HUES6 (cell line): ENCODE measurements at regions not wholly inside any gene's neighbourhood (a gene's known extent, or its start where the extent isn't known, plus 50 kb on each side); places are given as distances from the start of the nearest gene placed in this dataset.

Experiments
- H3K27ac ChIP-seq: 2 replicates; pipeline ENCODE4 v1.7.0; 2013; ENCODE audit warnings: low read depth, mild to moderate bottlenecking, low read length, inconsistent platforms
- H3K27me3 ChIP-seq: 2 replicates; pipeline ENCODE4 v1.6.1; 2013; ENCODE audit warnings: low read length; ENCODE audit not compliant: control insufficient read depth, insufficient read depth
- H3K36me3 ChIP-seq: 2 replicates; pipeline ENCODE4 v1.6.1; 2013; ENCODE audit warnings: low read length; ENCODE audit not compliant: control insufficient read depth, insufficient read depth
- H3K4me1 ChIP-seq: 2 replicates; pipeline ENCODE4 v1.6.1; 2013; ENCODE audit warnings: low read length; ENCODE audit not compliant: control insufficient read depth, insufficient read depth
- H3K4me3 ChIP-seq: 2 replicates; pipeline ENCODE4 v1.5.1; 2013; ENCODE audit warnings: low read depth, low read length
- H3K9ac ChIP-seq: one replicate; pipeline ENCODE4 v1.6.1; 2013; ENCODE audit warnings: mild to moderate bottlenecking, low read length
- H3K9me3 ChIP-seq: 2 replicates; pipeline ENCODE4 v1.6.1; 2013; ENCODE audit warnings: low read depth, low read length; ENCODE audit not compliant: control insufficient read depth, insufficient read depth

DNA sequence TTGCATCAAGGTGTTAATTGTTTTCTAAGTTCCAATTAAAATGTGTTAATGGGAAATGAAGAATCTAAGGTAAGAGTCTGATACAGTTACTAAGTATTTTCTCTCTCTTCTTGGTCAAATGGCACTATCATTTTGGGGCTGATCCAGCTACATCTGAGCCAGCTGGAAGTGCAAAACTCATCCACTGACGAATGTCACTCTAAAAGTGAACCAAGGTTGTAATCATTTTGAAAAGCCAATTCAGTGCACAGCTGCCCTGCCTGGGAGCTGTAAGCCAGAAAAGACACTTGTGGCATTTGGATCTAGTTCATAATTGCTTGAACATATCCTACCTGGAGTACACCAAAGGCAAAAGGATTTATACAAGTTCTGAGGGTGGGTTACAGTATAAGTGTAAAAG, 1011.3 kb downstream of the AACS start:
- H3K27ac ChIP-seq, result no peak overlapping the region
- H3K4me3 ChIP-seq, result no peak overlapping the region
- no peaks in the 10 kb centered on the region for H3K4me1 ChIP-seq
- peaks cover 14% of the 10 kb centered on the region for H3K9me3 ChIP-seq
- no peak overlapping the region for H3K9ac ChIP-seq
- H3K36me3 ChIP-seq, result no peaks in the 10 kb centered on the region
- H3K27me3 ChIP-seq, result no peaks in the 10 kb centered on the region

DNA sequence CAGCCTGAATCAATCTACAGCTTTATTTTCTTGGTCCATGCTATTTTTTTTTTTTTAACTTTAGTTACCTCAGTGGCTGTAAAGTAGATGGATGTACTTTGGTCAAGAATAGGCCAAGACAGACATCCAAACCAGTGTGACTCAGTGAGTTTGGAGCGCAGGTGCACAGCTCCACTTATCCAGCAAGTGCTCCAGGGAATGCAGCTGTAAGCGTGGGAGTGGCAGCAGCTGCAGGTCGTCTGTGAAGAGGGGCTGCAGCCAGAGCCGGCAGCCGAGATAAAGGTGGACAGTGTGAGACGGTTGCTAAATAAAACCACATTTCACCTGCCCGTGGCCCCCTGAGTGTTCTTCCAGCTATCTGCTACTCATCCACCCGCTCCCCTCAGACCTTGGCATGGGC, 1018.7 kb downstream of the AACS start:
- H3K27me3 ChIP-seq, result no peaks in the 10 kb centered on the region
- H3K4me3 ChIP-seq, result no peak overlapping the region
- no peaks in the 10 kb centered on the region for H3K4me1 ChIP-seq
- H3K9ac ChIP-seq, result no peak overlapping the region
- H3K27ac ChIP-seq, result no peak overlapping the region
- peaks cover 7% of the 10 kb centered on the region for H3K9me3 ChIP-seq
- H3K36me3 ChIP-seq, result no peaks in the 10 kb centered on the region

- Histone ChIP-seq H3K27me3 (no peaks in the 10 kb centered on the region), H3K27ac (no peak overlapping the region), H3K9ac (no peak overlapping the region), H3K4me3 (no peak overlapping the region), H3K36me3 (no peaks in the 10 kb centered on the region), H3K9me3 (peaks cover 7% of the 10 kb centered on the region), H3K4me1 (no peaks in the 10 kb centered on the region)
Observed at GRCh38 chr12:126084480-126084879, 1019.2 kb downstream of the AACS start.

- H3K4me1 ChIP-seq, result no peaks in the 10 kb centered on the region
- H3K36me3 ChIP-seq, result no peaks in the 10 kb centered on the region
- peaks cover 7% of the 10 kb centered on the region for H3K9me3 ChIP-seq
- no peak overlapping the region for H3K4me3 ChIP-seq
- H3K27ac ChIP-seq, result no peak overlapping the region
- no peak overlapping the region for H3K9ac ChIP-seq
- no peaks in the 10 kb centered on the region for H3K27me3 ChIP-seq
Observed at GRCh38 chr12:126086242-126086641, 1021.0 kb downstream of the AACS start.

- no peak overlapping the region for H3K4me3 ChIP-seq
- H3K27ac ChIP-seq, result no peak overlapping the region
- no peaks in the 10 kb centered on the region for H3K36me3 ChIP-seq
- no peaks in the 10 kb centered on the region for H3K27me3 ChIP-seq
- no peak overlapping the region for H3K9ac ChIP-seq
- no peaks in the 10 kb centered on the region for H3K4me1 ChIP-seq
- H3K9me3 ChIP-seq, result peaks cover 7% of the 10 kb centered on the region
Observed at GRCh38 chr12:126087692-126088091, 1022.5 kb downstream of the AACS start.

DNA sequence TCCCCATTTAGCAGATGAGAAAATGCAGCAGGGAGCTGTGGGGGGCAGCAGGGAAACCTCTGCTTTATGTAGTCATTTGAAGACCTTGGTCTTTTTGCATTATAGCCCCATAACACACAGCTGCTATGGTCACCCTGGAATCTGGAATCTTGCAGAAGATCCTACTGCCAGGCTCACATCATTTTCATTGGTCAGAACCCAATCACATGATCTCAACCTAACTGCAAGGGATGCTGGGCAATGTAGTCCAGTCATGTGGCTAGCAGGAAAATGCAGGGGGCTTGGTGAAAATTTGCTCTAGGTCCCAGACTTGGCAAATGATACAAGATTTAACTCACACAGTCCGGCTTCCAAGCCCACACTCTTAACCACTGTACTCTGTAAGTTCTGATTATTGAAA, 1028.7 kb downstream of the AACS start:
- no peak overlapping the region for H3K4me3 ChIP-seq
- H3K27ac ChIP-seq, result no peak overlapping the region
- no peaks in the 10 kb centered on the region for H3K9me3 ChIP-seq
- H3K4me1 ChIP-seq, result no peaks in the 10 kb centered on the region
- no peak overlapping the region for H3K9ac ChIP-seq
- no peaks in the 10 kb centered on the region for H3K27me3 ChIP-seq
- no peaks in the 10 kb centered on the region for H3K36me3 ChIP-seq

DNA sequence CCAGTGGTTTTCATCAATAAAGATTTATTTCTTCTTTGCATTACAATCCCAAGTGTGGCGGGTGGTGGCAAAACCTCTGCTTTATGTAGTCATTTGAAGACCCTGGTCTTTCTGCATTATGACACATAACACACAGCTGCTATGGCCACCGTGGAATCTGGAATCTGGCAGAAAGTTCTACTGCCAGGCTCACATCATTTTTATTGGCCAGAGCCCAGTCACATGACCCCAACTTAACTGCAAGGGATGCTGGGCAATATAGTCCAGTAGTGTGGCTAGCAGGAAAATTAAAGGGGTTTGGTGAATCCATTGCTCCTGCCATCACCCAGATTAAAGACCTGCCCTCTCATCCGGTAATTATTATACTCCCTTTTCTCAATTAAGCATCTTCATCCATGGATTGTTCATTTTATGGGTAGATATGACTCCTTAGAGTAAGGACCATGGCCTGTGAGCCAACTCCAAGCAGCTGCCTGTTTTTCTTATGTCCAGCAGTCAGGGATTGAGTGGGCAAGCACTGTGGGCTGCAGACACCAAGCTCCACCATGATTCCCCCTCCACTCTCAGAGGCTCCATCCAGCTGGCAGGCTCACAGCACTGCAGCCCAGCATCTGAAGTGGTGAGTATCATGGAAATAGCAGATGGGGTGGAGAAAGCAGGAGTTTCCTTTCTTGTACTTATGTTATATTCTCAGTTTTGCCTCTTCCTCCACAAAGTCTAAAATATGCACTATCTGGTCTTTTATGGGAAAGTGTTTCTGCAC, 1030.7 kb downstream of the AACS start:
- Histone ChIP-seq H3K27me3 (no peaks in the 10 kb centered on the region), H3K27ac (no peak overlapping the region), H3K4me1 (no peaks in the 10 kb centered on the region), H3K36me3 (no peaks in the 10 kb centered on the region), H3K9me3 (no peaks in the 10 kb centered on the region; the same call in 1 of the 2 replicates), H3K4me3 (no peak overlapping the region), H3K9ac (no peak overlapping the region)

DNA sequence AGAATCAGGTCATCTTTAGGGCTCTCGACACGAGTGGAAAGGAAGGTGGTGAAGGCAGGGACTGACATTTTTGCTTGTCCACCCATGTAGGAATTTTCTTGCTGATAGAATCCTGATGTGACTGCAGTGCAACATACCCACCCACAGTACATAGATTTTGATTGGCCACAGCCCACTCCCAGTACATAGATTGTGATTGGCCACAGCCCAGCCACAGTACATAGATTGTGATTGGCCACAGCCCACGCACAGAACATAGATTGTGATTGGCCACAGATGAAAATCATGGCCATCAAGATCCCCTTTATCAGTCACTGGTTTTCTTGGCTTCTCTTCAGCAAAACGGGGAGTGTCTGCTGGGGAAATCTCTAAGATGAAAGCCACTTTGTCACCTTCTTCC, 1041.5 kb downstream of the AACS start:
- Histone ChIP-seq H3K4me1 (no peaks in the 10 kb centered on the region; the same call in 1 of the 2 replicates), H3K4me3 (no peak overlapping the region), H3K9me3 (peaks cover 10% of the 10 kb centered on the region), H3K9ac (no peak overlapping the region), H3K27me3 (no peaks in the 10 kb centered on the region), H3K27ac (no peak overlapping the region), H3K36me3 (no peaks in the 10 kb centered on the region)

DNA sequence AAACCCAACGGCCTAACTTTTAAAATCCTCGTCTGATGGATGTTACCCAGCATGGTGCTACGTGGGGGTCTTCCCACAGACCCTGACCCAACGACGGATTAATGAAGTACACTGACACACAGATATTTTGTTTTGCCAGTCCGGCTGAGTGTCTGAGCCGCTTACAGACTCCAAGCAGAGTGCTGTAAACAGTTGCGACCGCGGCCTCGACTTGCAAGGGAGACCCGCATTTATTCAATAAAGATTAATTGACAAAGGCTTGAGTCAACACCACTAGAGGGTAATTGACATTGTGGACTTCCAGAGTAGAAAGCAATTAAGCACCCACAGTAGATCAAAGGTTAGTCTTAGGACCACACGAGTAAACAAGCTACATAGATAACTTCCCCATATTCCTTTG, 1042.4 kb downstream of the AACS start:
- no peaks in the 10 kb centered on the region for H3K36me3 ChIP-seq
- H3K4me3 ChIP-seq, result no peak overlapping the region
- no peaks in the 10 kb centered on the region for H3K27me3 ChIP-seq
- no peaks in the 10 kb centered on the region; the same call in 1 of the 2 replicates for H3K4me1 ChIP-seq
- H3K9me3 ChIP-seq, result 0 out of 2 replicates have a peak, but pooled peaks cover 4% of the 10 kb centered on the region
- no peak overlapping the region for H3K27ac ChIP-seq
- no peak overlapping the region for H3K9ac ChIP-seq

DNA sequence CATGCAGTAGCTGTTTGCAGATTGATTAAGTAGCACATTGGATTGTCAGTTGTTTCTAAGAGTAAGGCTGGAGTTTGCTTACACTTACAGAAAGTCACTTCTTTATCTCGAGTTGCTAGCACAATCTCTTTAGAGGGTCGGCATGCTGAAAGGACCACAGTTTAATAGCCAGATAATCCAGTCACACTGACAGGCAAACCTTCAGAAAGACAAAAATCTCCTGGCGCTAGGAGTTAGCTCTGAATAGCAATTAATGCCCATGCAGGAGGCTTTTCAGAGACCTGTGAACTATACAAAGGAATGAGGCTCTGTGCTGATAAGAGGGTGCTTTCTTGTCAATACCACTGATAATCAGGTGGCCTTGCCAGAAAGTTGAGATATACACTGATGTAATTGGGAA, 1043.0 kb downstream of the AACS start:
- Histone ChIP-seq H3K27me3 (no peaks in the 10 kb centered on the region), H3K4me1 (no peaks in the 10 kb centered on the region; the same call in 1 of the 2 replicates), H3K27ac (no peak overlapping the region), H3K4me3 (no peak overlapping the region), H3K36me3 (no peaks in the 10 kb centered on the region), H3K9me3 (no peaks in the 10 kb centered on the region), H3K9ac (peak overlapping the region; percentile 5)

GRCh38 chr12:126112141-126112540, 1046.9 kb downstream of the AACS start:
- H3K4me1 ChIP-seq, result no peaks in the 10 kb centered on the region; the same call in 1 of the 2 replicates
- no peak overlapping the region for H3K27ac ChIP-seq
- no peaks in the 10 kb centered on the region for H3K27me3 ChIP-seq
- no peaks in the 10 kb centered on the region for H3K9me3 ChIP-seq
- no peak overlapping the region for H3K9ac ChIP-seq
- H3K36me3 ChIP-seq, result no peaks in the 10 kb centered on the region
- H3K4me3 ChIP-seq, result no peak overlapping the region
